Heart left ventricle (tissue), 13 donors: ENCODE measurements at regions not wholly inside any gene's neighbourhood (a gene's known extent, or its start where the extent isn't known, plus 50 kb on each side); places are given as distances from the start of the nearest gene placed in this dataset.

Source experiments
- CTCF ChIP-seq, 12 donors: fragments of 200-600 bp; sonication (generic) in 4 of 12; IDR thresholded peaks; one replicate each; pipeline versions ENCODE4 v1.5.0 to v1.8.0; 2018 to 2022; ENCODE audit warnings: antibody characterized with exemption in 12 of 12, mild to moderate bottlenecking in 5 of 12
- POLR2A ChIP-seq, 2 donors: fragments of 450-650 bp; IDR thresholded peaks; one replicate each; pipeline ENCODE4 v1.6.1; 2017; ENCODE audit warnings: antibody characterized with exemption in 2 of 2, mild to moderate bottlenecking in 2 of 2, moderate library complexity in 2 of 2
- donor health status: ischemic (EF 13 %, LVEDD 7.1; RV severe dilation, severe dysfunction).
- donor health status: DM: no; HTN: yes; CAD: no.
- donor health status: DM: no; HTN: no; CAD: no.
- donor health status: ischemic (EF 25% LVEDD 6.9; RV normal size, moderate dysfunction).
- donor health status: ischemic (EF 25% LVEDD 5.7; RV mildly dilated, moderate dysfunction).
- donor health status: ischemic (EF 35%, LVEDD 5.7; RV mildly dilated, moderate dysfunction).
- donor health status: nonischemic (EF 11% LVEDD 7.7; RV severe dilation, severe dysfunction).
- donor health status: DM: yes; HTN: yes; CAD: no.
- donor health status: PGD.
- donor health status: ischemic (EF 29% LVEDD 5.4; RV normal size, mild dysfunction).
- donor health status: nonischemic (EF 23%, LVEDD 6.1; RV moderate dilation, normal function).

DNA sequence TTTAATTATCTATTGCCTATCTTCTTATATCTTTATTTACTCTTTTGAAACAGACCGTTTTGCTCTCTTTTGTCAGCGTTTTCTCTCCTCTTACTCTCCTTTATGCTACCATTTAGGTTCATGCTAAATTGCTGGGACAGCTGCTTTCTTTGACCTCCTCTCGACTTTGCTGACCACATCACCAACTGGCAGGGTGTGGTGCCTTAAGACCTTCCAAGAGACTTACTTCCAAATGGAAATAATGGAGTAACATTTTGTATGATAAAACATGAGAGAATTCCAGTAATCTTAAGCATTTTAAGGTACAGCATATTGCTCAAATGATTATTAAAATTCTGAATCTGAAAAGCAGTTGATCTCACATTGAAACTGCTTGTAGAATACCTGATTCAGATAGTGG, 71.5 kb upstream of the MEF2C start:
- TF ChIP-seq CTCF (IDR thresholded peaks at IDR 0.05) = no peak
- TF ChIP-seq POLR2A (IDR thresholded peaks at IDR 0.05) = no peak
